ENCODE measurements at regions not wholly inside any gene's neighbourhood (a gene's known extent, or its start where the extent isn't known, plus 50 kb on each side); places are given as distances from the start of the nearest gene placed in this dataset.

GRCh38 chr3:124296406-124296805 is 304.5 kb upstream of the ROPN1 start:
- Mint-ChIP-seq H3K9me3 (peaks cover 0 to 2% (median 0%) of the 10 kb centered on the region in 7 donors), H3K36me3 (no peaks in the 10 kb centered on the region), H3K27ac (no peak overlapping the region), H3K4me3 (no peak overlapping the region), H3K27me3 (ENCODE audit: low read depth in 3 of 3) (peaks cover 5 to 8% (median 8%) of the 10 kb centered on the region in 3 donors), H3K4me1 (no peaks in the 10 kb centered on the region)
- WGBS (ENCODE audit: insufficient coverage) = 90% methylated on average over 7 of the region's 7 CpGs
- intact Hi-C loops (cut with micrococcal nuclease) = no loop called here
- Histone ChIP-seq H3K4me3 (replicated peaks in 1 of 3; ENCODE audit: low read depth in 2 of 3, low read length in 3 of 3) (no peak overlapping the region), H3K4me2 (replicated peaks; ENCODE audit: extremely low read depth, low read length, poor library complexity, severe bottlenecking) (no peak overlapping the region), H3K9ac (ENCODE audit: insufficient read depth, low read length, poor library complexity, severe bottlenecking) (no peak overlapping the region), H3K36me3 (replicated peaks in 1 of 2; ENCODE audit: control insufficient read depth in 1 of 2, insufficient read depth in 2 of 2, low read length in 2 of 2) (no peaks in the 10 kb centered on the region), H3K9me3 (replicated peaks in 1 of 2; ENCODE audit: control insufficient read depth in 1 of 2, insufficient read depth in 1 of 2, low read length in 2 of 2) (no peaks in the 10 kb centered on the region), H3K79me2 (ENCODE audit: insufficient read depth, low read length) (no peaks in the 10 kb centered on the region), H3K27ac (ENCODE audit: low read depth in 1 of 2, low read length in 2 of 2) (no peak overlapping the region), H3K27me3 (ENCODE audit: control insufficient read depth in 2 of 2, insufficient read depth in 2 of 2, low read length in 2 of 2) (no peaks in the 10 kb centered on the region), H3K4me1 (ENCODE audit: control insufficient read depth in 1 of 2, insufficient read depth in 2 of 2, low read length in 2 of 2) (no peaks in the 10 kb centered on the region), H2AFZ (ENCODE audit: insufficient read depth, low read depth, low read length, poor library complexity, severe bottlenecking) (no peak overlapping the region), H4K20me1 (ENCODE audit: insufficient read depth, low read length) (no peaks in the 10 kb centered on the region)
- DNase-seq = no peak
- no peak for TF ChIP-seq CTCF (IDR thresholded peaks at IDR 0.05)

- no peak overlapping the region for H3K4me3 Mint-ChIP-seq
- Histone ChIP-seq H3K4me3 (replicated peaks in 1 of 3; ENCODE audit: low read depth in 2 of 3, low read length in 3 of 3) (no peak overlapping the region), H3K9me3 (replicated peaks in 1 of 2; ENCODE audit: control insufficient read depth in 1 of 2, insufficient read depth in 1 of 2, low read length in 2 of 2) (no peaks in the 10 kb centered on the region), H2AFZ (ENCODE audit: insufficient read depth, low read depth, low read length, poor library complexity, severe bottlenecking) (no peak overlapping the region), H3K9ac (ENCODE audit: insufficient read depth, low read length, poor library complexity, severe bottlenecking) (no peak overlapping the region), H3K27ac (ENCODE audit: low read depth in 1 of 2, low read length in 2 of 2) (no peak overlapping the region), H3K4me1 (ENCODE audit: control insufficient read depth in 1 of 2, insufficient read depth in 2 of 2, low read length in 2 of 2) (no peaks in the 10 kb centered on the region), H3K4me2 (replicated peaks; ENCODE audit: extremely low read depth, low read length, poor library complexity, severe bottlenecking) (no peak overlapping the region), H3K79me2 (ENCODE audit: insufficient read depth, low read length) (no peaks in the 10 kb centered on the region), H4K20me1 (ENCODE audit: insufficient read depth, low read length) (no peaks in the 10 kb centered on the region), H3K36me3 (replicated peaks in 1 of 2; ENCODE audit: control insufficient read depth in 1 of 2, insufficient read depth in 2 of 2, low read length in 2 of 2) (no peaks in the 10 kb centered on the region), H3K27me3 (ENCODE audit: control insufficient read depth in 2 of 2, insufficient read depth in 2 of 2, low read length in 2 of 2) (no peaks in the 10 kb centered on the region)
- no peak for DNase-seq
- peaks cover 2 to 8% (median 8%) of the 10 kb centered on the region in 3 donors for H3K27me3 Mint-ChIP-seq (ENCODE audit: low read depth in 3 of 3)
- H3K36me3 Mint-ChIP-seq = no peaks in the 10 kb centered on the region
- no peaks in the 10 kb centered on the region for H3K4me1 Mint-ChIP-seq
- intact Hi-C loops (cut with micrococcal nuclease) = no loop called here
- no CpG with 5 or more reads among the region's 3 CpGs for WGBS (ENCODE audit: insufficient coverage)
- TF ChIP-seq CTCF (IDR thresholded peaks at IDR 0.05) = no peak
- H3K9me3 Mint-ChIP-seq = peaks cover 0 to 2% (median 0%) of the 10 kb centered on the region in 7 donors
- H3K27ac Mint-ChIP-seq = no peak overlapping the region
These were observed 305.4 kb upstream of the ROPN1 start for GRCh38 chr3:124297062-124297980.

Data from CD14-positive monocyte (primary cell).